ENCODE measurements at regions not wholly inside any gene's neighbourhood (a gene's known extent, or its start where the extent isn't known, plus 50 kb on each side); places are given as distances from the start of the nearest gene placed in this dataset.
"Not testable (repeated sequence)": the region's sequence is repeated elsewhere in the genome, so short reads cannot be mapped to it uniquely, and the experiment has no call there.

DNA sequence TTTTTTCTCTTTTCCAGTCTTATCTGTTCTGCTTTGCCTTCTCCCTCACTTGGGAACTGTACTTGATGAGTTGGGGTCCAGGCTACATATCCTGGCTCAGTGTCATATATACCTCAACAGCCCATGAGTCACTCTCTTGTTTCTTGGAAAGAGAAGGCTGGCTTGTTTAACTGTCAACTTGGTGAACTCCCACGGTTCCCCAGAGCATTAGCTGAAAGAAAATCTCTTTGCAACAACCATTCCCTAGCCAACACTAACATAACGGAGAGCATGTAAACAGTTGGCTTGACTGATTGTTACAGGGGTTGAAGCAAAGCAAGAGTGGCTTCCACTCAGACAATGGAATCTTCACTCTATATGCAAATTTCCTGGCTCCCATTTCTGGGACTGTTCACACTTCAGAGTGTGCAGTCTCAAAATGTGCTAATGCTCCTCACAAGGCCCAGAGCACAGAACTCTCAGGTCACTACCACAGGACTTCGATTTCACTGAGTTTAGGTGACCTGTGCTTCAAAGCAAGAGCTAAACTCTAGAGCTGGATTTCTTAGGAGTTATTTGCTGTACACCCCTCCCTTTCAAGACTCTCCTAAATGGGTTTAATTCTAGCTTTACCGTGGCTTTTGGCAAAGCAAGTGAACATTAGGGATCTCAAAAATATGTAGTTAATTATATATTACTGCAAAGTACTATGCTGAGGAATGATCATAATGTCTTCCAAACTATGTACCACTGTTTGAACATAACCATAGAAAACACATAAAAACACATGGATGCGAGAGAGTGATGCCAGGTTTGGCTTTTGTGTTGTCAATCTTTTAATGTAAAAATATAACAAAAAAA is 609.8 kb downstream of the RFPL4B start:
- no peak for DNase-seq
- H3K27ac ChIP-seq, result no peak overlapping the region
- H3K9me3 ChIP-seq (ENCODE audit: severe bottlenecking), result peaks cover 2% of the 10 kb centered on the region
- TF ChIP-seq, protein P1, sequence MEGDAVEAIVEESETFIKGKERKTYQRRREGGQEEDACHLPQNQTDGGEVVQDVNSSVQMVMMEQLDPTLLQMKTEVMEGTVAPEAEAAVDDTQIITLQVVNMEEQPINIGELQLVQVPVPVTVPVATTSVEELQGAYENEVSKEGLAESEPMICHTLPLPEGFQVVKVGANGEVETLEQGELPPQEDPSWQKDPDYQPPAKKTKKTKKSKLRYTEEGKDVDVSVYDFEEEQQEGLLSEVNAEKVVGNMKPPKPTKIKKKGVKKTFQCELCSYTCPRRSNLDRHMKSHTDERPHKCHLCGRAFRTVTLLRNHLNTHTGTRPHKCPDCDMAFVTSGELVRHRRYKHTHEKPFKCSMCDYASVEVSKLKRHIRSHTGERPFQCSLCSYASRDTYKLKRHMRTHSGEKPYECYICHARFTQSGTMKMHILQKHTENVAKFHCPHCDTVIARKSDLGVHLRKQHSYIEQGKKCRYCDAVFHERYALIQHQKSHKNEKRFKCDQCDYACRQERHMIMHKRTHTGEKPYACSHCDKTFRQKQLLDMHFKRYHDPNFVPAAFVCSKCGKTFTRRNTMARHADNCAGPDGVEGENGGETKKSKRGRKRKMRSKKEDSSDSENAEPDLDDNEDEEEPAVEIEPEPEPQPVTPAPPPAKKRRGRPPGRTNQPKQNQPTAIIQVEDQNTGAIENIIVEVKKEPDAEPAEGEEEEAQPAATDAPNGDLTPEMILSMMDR (IDR thresholded peaks at IDR 0.05; ENCODE audit: low read depth, low read length), result no peak
- no peak overlapping the region for H3K4me3 ChIP-seq (ENCODE audit: low read depth, low read length)
- H3K36me3 ChIP-seq, result no peaks in the 10 kb centered on the region
- H3K27me3 ChIP-seq (ENCODE audit: insufficient read depth, low read depth, severe bottlenecking), result no peaks in the 10 kb centered on the region

DNA sequence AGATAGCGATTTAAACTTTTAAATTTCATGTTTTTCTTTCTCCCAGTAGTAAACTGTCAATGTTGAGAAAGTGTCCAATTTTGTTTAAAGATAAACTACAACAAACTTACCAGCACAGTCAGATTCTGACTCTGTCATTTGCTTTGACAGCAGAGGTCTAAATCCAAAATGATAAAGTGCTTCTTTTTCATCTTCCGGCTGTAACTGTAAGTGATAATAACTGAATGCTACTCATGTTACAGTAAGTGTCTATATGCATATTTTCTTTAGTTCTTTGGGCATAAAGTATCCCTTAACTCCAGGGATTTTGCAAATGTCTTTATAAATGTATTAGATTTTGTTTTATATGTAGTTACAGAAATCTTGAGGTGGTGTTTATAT is 610.4 kb downstream of the RFPL4B start:
- no peak overlapping the region for H3K4me3 ChIP-seq (ENCODE audit: low read depth, low read length)
- H3K9me3 ChIP-seq (ENCODE audit: severe bottlenecking), result peaks cover 2% of the 10 kb centered on the region
- H3K36me3 ChIP-seq, result no peaks in the 10 kb centered on the region
- H3K27ac ChIP-seq, result no peak overlapping the region
- no peak for DNase-seq
- no peaks in the 10 kb centered on the region for H3K27me3 ChIP-seq (ENCODE audit: insufficient read depth, low read depth, severe bottlenecking)
- TF ChIP-seq, protein P1 (IDR thresholded peaks at IDR 0.05; ENCODE audit: low read depth, low read length), result no peak

DNA sequence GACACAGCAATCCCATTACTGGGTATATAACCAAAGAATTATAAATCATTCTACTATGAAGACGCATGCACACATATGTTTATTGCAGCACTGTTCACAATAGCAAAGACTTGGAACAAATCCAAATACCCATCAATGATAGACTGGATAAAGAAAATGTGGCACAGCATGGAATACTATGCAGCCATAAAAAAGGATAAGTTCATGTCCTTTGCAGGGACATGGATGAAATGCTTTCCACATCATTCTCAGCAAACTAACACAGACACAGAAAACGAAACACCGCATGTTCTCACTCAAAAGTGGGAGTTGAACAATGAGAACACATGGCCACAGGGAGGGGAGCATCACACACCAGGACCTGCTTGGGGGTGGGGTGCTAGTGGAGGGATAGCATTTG is 613.0 kb downstream of the RFPL4B start:
- not testable (repeated sequence) for H3K4me3 ChIP-seq (ENCODE audit: low read depth, low read length); H3K9me3 ChIP-seq (ENCODE audit: severe bottlenecking); H3K36me3 ChIP-seq; DNase-seq; H3K27me3 ChIP-seq (ENCODE audit: insufficient read depth, low read depth, severe bottlenecking); H3K27ac ChIP-seq

DNA sequence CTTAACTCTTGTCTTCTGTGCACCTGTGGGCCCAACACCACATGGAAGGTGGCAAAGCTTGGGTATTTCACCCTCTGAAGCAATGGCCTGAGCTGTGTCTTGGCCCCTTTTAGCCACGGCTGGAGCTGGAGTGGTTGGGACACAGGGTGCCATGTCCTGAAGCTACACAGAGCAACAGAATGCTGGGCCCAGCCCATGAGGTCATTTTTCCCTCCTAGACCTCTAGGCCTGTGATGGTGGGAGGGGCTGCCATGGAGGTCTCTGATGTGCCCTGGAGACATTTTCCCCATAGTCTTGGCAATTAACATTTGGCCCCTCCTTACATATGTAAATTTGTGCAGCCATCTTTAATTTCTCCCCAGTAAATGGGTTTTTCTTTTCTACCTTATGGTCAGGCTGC is 620.8 kb downstream of the RFPL4B start:
- no peaks in the 10 kb centered on the region for H3K36me3 ChIP-seq
- H3K27me3 ChIP-seq (ENCODE audit: insufficient read depth, low read depth, severe bottlenecking), result no peaks in the 10 kb centered on the region

DNA sequence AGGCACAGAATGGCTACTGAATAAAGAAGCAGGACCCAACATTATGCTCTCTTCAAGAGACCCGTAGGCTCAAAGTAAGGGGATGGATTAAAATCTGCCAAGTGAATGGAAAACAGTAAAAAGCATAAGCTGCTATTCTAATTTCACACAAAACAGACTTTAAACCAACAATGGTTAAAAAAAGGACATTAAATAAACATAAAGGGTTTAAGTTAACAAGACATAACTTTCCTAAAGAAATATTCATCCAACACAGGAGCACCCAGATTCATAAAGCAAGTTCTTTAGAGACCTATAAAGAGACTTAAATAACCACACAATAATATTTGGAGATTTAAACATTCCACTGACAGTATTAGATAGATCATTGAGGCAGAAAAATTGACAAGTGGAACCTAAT is 624.5 kb downstream of the RFPL4B start:
- DNase-seq, result no peak
- H3K36me3 ChIP-seq, result no peaks in the 10 kb centered on the region
- H3K9me3 ChIP-seq (ENCODE audit: severe bottlenecking), result no peaks in the 10 kb centered on the region
- no peak overlapping the region for H3K4me3 ChIP-seq (ENCODE audit: low read depth, low read length)
- TF ChIP-seq, protein P1 (IDR thresholded peaks at IDR 0.05; ENCODE audit: low read depth, low read length), result no peak
- no peak overlapping the region for H3K27ac ChIP-seq
- H3K27me3 ChIP-seq (ENCODE audit: insufficient read depth, low read depth, severe bottlenecking), result no peaks in the 10 kb centered on the region

More for the DNA sequence above, 620.8 kb downstream of the RFPL4B start:
- Histone ChIP-seq H3K27ac (no peak overlapping the region), H3K9me3 (ENCODE audit: severe bottlenecking) (no peaks in the 10 kb centered on the region), H3K4me3 (ENCODE audit: low read depth, low read length) (no peak overlapping the region)
- TF ChIP-seq, protein P1 (IDR thresholded peaks at IDR 0.05; ENCODE audit: low read depth, low read length), result no peak
- DNase-seq, result no peak

DNA sequence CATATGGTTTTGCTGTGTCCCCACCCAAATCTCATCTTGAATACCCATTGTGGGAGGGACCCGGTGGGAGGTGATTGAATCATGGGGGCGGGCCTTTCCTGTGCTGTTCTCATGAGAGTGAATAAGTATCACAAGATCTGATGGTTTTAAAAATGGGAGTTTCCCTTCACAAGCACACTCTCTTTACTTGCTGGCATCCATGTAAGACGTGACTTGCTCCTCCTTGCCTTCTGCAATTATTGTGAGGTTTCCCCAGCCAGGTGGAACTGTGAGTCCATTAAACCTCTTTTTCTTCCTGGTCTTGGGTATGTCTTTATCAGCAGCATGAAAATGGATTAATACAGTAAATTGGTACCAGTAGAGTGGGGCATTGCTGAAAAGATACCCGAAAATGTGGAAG is 627.8 kb downstream of the RFPL4B start:
- H3K27ac ChIP-seq; H3K36me3 ChIP-seq; H3K27me3 ChIP-seq (ENCODE audit: insufficient read depth, low read depth, severe bottlenecking); DNase-seq; H3K9me3 ChIP-seq (ENCODE audit: severe bottlenecking); H3K4me3 ChIP-seq (ENCODE audit: low read depth, low read length): not testable (repeated sequence)

DNA sequence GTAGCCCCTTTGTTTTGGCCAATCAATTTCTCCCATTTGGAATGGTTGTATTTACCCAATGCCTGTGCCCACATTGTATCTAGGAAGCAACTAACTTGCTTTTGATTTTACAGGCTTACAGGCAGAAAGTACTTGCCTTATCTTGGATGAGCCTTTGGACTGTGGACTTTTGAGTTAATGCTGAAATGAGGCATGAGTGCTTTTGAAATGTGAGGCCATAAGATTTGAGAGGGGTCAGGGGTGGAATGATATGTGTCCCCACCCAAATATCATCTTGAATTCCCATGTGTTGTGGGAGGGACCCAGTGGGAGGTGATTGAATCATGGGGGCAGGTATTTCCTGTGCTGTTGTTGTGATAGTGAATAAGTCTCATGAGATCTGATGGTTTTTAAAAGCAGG is 629.4 kb downstream of the RFPL4B start:
- H3K4me3 ChIP-seq (ENCODE audit: low read depth, low read length); H3K27ac ChIP-seq; H3K36me3 ChIP-seq; H3K27me3 ChIP-seq (ENCODE audit: insufficient read depth, low read depth, severe bottlenecking); DNase-seq; H3K9me3 ChIP-seq (ENCODE audit: severe bottlenecking): not testable (repeated sequence)

Measured in WERI-Rb-1 (cell line).